ENCODE measurements at regions not wholly inside any gene's neighbourhood (a gene's known extent, or its start where the extent isn't known, plus 50 kb on each side); places are given as distances from the start of the nearest gene placed in this dataset.

DNA sequence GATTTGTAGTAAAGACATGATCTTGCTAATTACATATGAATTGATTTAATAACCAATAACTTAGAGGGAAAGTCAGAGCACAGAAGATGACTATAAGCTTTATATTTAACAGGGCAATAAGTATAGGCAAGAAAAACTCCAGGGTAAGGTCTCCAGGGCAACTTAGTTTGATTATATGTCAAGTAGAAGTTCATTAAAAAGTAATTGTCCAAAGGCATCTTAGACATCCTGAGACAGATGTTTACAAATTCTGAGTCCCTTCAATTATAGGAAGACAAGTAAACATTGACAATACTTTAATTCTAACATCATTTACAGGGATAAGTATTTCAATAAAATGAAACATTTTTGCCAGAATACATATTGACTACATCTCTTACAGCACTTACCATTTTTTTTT is 416.0 kb downstream of the RAP2B start:
- POLR2A ChIA-PET (ENCODE audit: partially characterized antibody), result no interaction called here

DNA sequence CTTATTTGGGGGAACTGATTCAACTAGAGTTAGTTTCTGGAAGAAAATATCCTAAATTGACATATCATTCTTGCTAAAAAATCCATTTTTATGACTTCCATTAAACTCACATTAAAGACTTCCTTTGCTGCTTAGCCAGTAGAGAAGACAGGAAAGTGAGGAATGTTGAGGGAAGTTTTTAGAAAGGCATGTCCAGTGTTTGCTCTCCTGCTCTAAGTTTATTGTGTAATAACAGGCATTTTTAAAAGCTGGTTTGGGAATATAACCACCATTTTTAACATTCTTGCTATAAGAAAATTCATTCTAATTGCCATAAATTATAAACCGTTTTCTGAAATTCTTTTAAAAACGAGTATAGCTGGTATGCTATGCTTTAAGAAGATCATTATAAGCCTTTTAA is 428.0 kb downstream of the RAP2B start:
- ChIA-PET CTCF (ENCODE audit: partially characterized antibody) (no interaction called here), POLR2A (ENCODE audit: partially characterized antibody) (interaction anchor here (1.2 kb wide), 1 partner anchor 426 kb away, joined by 4 read pairs; no protein-coding TSS in a partner anchor)

More for the DNA sequence above, 416.0 kb downstream of the RAP2B start:
- Histone ChIP-seq H3K27ac (ENCODE audit: low read depth, low read length) (no peak overlapping the region), H3K9me3 (ENCODE audit: control insufficient read depth in 1 of 2, low read length in 2 of 2) (no peaks in the 10 kb centered on the region), H3K4me1 (ENCODE audit: insufficient read depth, low read length) (no peaks in the 10 kb centered on the region), H3K4me3 (ENCODE audit: low read length in 2 of 2) (no peak overlapping the region), H3K27me3 (ENCODE audit: insufficient read depth, low read length) (no peaks in the 10 kb centered on the region), H3K36me3 (ENCODE audit: insufficient read depth, low read length) (no peaks in the 10 kb centered on the region)
- Mint-ChIP-seq H3K36me3 (no peaks in the 10 kb centered on the region), H3K27me3 (peaks cover 0 to 1% of the 10 kb centered on the region in 2 donors), H3K4me3 (no peak overlapping the region), H3K27ac (no peak overlapping the region), H3K9me3 (peaks cover 0 to under 1% (median 0%) of the 10 kb centered on the region in 8 donors), H3K4me1 (peaks cover 0 to 4% (median 2%) of the 10 kb centered on the region in 4 donors)
- intact Hi-C loops (cut with micrococcal nuclease), result no loop called here
- CTCF ChIA-PET (ENCODE audit: partially characterized antibody), result interaction anchor here (1.3 to 1.5 kb wide), 2 partner anchors 13 to 44 kb away, joined by 3 to 5 read pairs; no protein-coding TSS in a partner anchor
- DNase-seq, result no peak

DNA sequence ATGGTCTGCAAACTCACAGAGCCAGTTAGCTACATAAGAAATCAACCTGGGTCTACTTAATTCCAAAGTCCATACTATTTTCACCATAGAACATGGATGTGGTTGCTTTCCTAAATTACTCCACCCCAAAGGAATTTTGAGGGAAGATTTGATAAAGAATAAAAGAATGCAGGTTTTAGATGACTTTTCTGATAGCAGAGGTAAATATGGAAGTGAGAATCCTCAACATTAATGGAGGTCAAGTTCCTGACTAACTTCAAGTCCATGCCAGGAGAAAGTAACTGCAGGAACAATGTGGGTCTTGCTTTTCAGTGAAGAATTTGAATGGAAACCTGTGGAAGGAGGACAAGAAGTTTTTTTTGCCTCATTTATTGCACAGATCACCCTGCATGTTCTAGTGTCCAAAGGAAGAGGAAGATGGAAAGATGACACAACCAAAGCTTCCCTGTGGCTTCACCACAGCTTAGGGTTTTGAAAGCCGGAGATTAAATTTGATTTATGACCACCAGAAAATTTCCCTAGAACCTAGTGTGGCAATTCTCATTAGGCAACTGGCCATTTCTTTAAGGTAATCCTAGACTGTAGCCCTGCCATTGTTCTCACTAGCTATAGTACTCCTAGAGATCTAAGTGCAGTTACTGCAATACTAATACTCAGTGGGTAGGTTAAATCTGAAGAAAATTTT is 429.7 kb downstream of the RAP2B start:
- Mint-ChIP-seq H3K27ac (peak overlapping the region in 1 of 7 donors; percentile 5), H3K9me3 (peaks cover 0 to 4% (median 1%) of the 10 kb centered on the region in 8 donors)
- POLR2A ChIA-PET (ENCODE audit: partially characterized antibody), result interaction anchor here (0.8 kb wide), 1 partner anchor 426 kb away, joined by 3 read pairs; no protein-coding TSS in a partner anchor

More for the DNA sequence above, 428.0 kb downstream of the RAP2B start:
- no peak overlapping the region for H3K27ac ChIP-seq (ENCODE audit: low read depth, low read length)
- intact Hi-C loops (cut with micrococcal nuclease), result loop anchor here (10.0 kb wide), 1 partner anchor 75 kb away; no protein-coding TSS in a partner anchor
- no peaks in the 10 kb centered on the region for H3K4me1 ChIP-seq (ENCODE audit: insufficient read depth, low read length)
- no peak for DNase-seq
- H3K9me3 ChIP-seq (ENCODE audit: control insufficient read depth in 1 of 2, low read length in 2 of 2), result no peaks in the 10 kb centered on the region
- Mint-ChIP-seq H3K36me3 (no peaks in the 10 kb centered on the region), H3K27ac (no peak overlapping the region), H3K27me3 (no peaks in the 10 kb centered on the region), H3K9me3 (peaks cover 0 to 6% (median 2%) of the 10 kb centered on the region in 8 donors), H3K4me3 (no peak overlapping the region), H3K4me1 (peaks cover 0 to 3% (median under 1%) of the 10 kb centered on the region in 4 donors)
- no peak overlapping the region for H3K4me3 ChIP-seq (ENCODE audit: low read length in 2 of 2)
- H3K36me3 ChIP-seq (ENCODE audit: insufficient read depth, low read length), result no peaks in the 10 kb centered on the region
- H3K27me3 ChIP-seq (ENCODE audit: insufficient read depth, low read length), result no peaks in the 10 kb centered on the region

DNA sequence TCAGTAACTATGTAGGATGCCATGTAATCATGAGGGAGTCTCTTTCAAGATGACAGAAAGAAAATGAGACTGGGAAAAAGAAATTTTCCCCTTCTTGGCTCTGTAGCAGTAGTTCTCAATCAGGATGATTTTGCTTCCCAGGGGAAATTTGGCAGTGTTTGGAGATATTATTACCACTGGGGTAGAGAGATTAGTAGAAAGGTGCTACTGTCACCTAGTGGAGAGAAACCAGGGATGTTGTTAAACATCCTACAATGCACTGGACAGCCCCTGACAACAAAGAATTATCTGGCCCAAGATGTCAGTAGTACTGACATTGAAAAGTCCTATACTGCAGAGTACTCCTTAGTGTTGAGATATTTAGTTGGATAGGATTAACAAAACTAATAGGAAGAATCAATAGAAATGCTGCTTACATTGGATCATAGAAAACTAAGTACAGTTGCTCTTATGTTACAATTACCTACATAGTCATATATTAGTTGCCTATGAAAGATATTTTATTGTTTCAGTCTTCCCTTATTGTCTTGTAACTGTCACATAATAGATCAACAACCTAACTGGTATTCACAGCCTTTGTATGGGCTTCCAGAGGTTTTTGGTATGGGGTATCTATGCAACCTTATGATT is 433.3 kb downstream of the RAP2B start:
- ChIA-PET CTCF (ENCODE audit: partially characterized antibody) (interaction anchor here (0.6 to 2.0 kb wide), 13 partner anchors 33 to 566 kb away, joined by 3 to 9 read pairs (median 4); no protein-coding TSS in a partner anchor), POLR2A (ENCODE audit: partially characterized antibody) (interaction anchor here (0.9 to 2.0 kb wide), 3 partner anchors 29 to 552 kb away, joined by 3 to 7 read pairs (median 5); no protein-coding TSS in a partner anchor)
- peaks cover 0 to 6% (median 5%) of the 10 kb centered on the region in 4 donors for H3K4me1 Mint-ChIP-seq
- Histone ChIP-seq H3K4me3 (ENCODE audit: low read length in 2 of 2) (no peak overlapping the region), H3K27ac (ENCODE audit: low read depth, low read length) (no peak overlapping the region), H3K9me3 (ENCODE audit: control insufficient read depth in 1 of 2, low read length in 2 of 2) (no peaks in the 10 kb centered on the region), H3K27me3 (ENCODE audit: insufficient read depth, low read length) (no peaks in the 10 kb centered on the region), H3K4me1 (ENCODE audit: insufficient read depth, low read length) (no peaks in the 10 kb centered on the region), H3K36me3 (ENCODE audit: insufficient read depth, low read length) (no peaks in the 10 kb centered on the region)
- H3K9me3 Mint-ChIP-seq, result no peaks in the 10 kb centered on the region
- H3K27me3 Mint-ChIP-seq, result no peaks in the 10 kb centered on the region
- H3K27ac Mint-ChIP-seq, result peak overlapping the region in 1 of 7 donors; percentile 34
- H3K36me3 Mint-ChIP-seq, result no peaks in the 10 kb centered on the region
- intact Hi-C loops (cut with micrococcal nuclease), result loop anchor here (1.0 to 10.0 kb wide), 6 partner anchors 80 to 569 kb away; no protein-coding TSS in a partner anchor
- DNase-seq, result peak in 4 of 5 donors; percentile 13 to 24 (median 16)
- H3K4me3 Mint-ChIP-seq, result no peak overlapping the region

More for the DNA sequence above, 429.7 kb downstream of the RAP2B start:
- Mint-ChIP-seq H3K4me1 (peaks cover 0 to 6% (median 5%) of the 10 kb centered on the region in 4 donors), H3K4me3 (no peak overlapping the region), H3K36me3 (no peaks in the 10 kb centered on the region), H3K27me3 (no peaks in the 10 kb centered on the region)
- Histone ChIP-seq H3K9me3 (ENCODE audit: control insufficient read depth in 1 of 2, low read length in 2 of 2) (no peaks in the 10 kb centered on the region), H3K27me3 (ENCODE audit: insufficient read depth, low read length) (no peaks in the 10 kb centered on the region), H3K4me3 (ENCODE audit: low read length in 2 of 2) (no peak overlapping the region), H3K27ac (ENCODE audit: low read depth, low read length) (no peak overlapping the region), H3K36me3 (ENCODE audit: insufficient read depth, low read length) (no peaks in the 10 kb centered on the region), H3K4me1 (ENCODE audit: insufficient read depth, low read length) (no peaks in the 10 kb centered on the region)
- intact Hi-C loops (cut with micrococcal nuclease), result loop anchor here (10.0 kb wide), 1 partner anchor 77 kb away; no protein-coding TSS in a partner anchor
- no peak for DNase-seq
- CTCF ChIA-PET (ENCODE audit: partially characterized antibody), result interaction anchor here (0.9 kb wide), 1 partner anchor 548 kb away, joined by 3 read pairs; no protein-coding TSS in a partner anchor

DNA sequence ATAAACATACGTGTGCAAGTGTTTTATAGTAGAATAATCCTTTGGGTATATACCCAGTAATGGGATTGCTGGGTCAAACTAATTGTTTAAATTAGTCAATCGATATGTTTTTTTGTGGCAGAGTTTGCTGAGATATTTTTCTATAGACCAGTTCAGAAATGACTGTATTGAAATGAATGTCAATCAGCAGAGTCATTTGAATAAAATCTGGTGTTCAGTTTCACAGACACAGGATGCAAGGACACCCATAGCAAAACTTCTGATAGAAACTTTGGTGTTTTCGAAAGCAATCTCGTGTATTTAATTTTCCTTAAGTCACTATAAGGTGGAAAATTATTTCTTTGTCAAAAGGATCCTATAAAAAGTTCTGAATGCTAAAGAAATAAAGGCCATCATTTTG is 434.4 kb downstream of the RAP2B start:
- Mint-ChIP-seq H3K4me1 (peaks cover 6 to 9% (median 8%) of the 10 kb centered on the region in 4 donors), H3K27me3 (no peaks in the 10 kb centered on the region), H3K9me3 (no peaks in the 10 kb centered on the region), H3K36me3 (no peaks in the 10 kb centered on the region), H3K27ac (peak overlapping the region in 1 of 7 donors; percentile 3), H3K4me3 (no peak overlapping the region)
- Histone ChIP-seq H3K27ac (ENCODE audit: low read depth, low read length) (no peak overlapping the region), H3K4me1 (ENCODE audit: insufficient read depth, low read length) (peaks cover 5% of the 10 kb centered on the region), H3K36me3 (ENCODE audit: insufficient read depth, low read length) (no peaks in the 10 kb centered on the region), H3K27me3 (ENCODE audit: insufficient read depth, low read length) (no peaks in the 10 kb centered on the region), H3K9me3 (ENCODE audit: control insufficient read depth in 1 of 2, low read length in 2 of 2) (no peaks in the 10 kb centered on the region), H3K4me3 (ENCODE audit: low read length in 2 of 2) (no peak overlapping the region)
- ChIA-PET CTCF (ENCODE audit: partially characterized antibody) (interaction anchor here (0.9 to 1.4 kb wide), 3 partner anchors 10 to 306 kb away, joined by 3 to 4 read pairs (median 3); no protein-coding TSS in a partner anchor), POLR2A (ENCODE audit: partially characterized antibody) (interaction anchor here (2.0 kb wide), 1 partner anchor 28 kb away, joined by 7 read pairs; no protein-coding TSS in a partner anchor)
- intact Hi-C loops (cut with micrococcal nuclease), result loop anchor here (10.0 kb wide), 1 partner anchor 82 kb away; no protein-coding TSS in a partner anchor
- DNase-seq, result no peak

DNA sequence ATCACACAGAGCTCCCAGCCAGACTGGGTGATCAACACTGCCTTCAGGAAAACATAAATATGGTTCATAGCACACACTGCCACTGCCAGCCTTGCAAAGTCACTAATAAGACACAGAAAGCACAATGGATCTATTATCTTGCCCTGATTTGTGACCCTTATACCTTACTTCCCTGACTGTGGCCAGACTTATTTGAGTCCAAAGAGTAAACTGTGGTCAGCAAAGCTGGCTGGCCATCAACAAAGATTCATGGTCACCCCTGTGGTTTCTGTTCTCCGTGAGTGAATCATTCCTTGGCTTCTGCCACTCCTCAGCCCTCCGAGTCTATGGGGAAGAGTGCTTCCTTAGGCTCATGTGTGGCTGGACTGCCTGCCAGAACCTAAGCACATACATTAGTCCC is 437.7 kb downstream of the RAP2B start:
- no peak for DNase-seq
- H3K27me3 ChIP-seq (ENCODE audit: insufficient read depth, low read length), result no peaks in the 10 kb centered on the region
- H3K4me1 ChIP-seq (ENCODE audit: insufficient read depth, low read length), result peaks cover 10% of the 10 kb centered on the region
- H3K4me3 ChIP-seq (ENCODE audit: low read length in 2 of 2), result no peak overlapping the region
- H3K36me3 ChIP-seq (ENCODE audit: insufficient read depth, low read length), result no peaks in the 10 kb centered on the region
- Mint-ChIP-seq H3K36me3 (no peaks in the 10 kb centered on the region), H3K9me3 (no peaks in the 10 kb centered on the region), H3K4me1 (peaks cover 10 to 14% (median 11%) of the 10 kb centered on the region in 4 donors), H3K4me3 (no peak overlapping the region), H3K27me3 (no peaks in the 10 kb centered on the region), H3K27ac (no peak overlapping the region)
- no peaks in the 10 kb centered on the region for H3K9me3 ChIP-seq (ENCODE audit: control insufficient read depth in 1 of 2, low read length in 2 of 2)
- ChIA-PET CTCF (ENCODE audit: partially characterized antibody) (no interaction called here), POLR2A (ENCODE audit: partially characterized antibody) (no interaction called here)
- intact Hi-C loops (cut with micrococcal nuclease), result loop anchor here (10.0 kb wide), 1 partner anchor 85 kb away; no protein-coding TSS in a partner anchor
- no peak overlapping the region for H3K27ac ChIP-seq (ENCODE audit: low read depth, low read length)

DNA sequence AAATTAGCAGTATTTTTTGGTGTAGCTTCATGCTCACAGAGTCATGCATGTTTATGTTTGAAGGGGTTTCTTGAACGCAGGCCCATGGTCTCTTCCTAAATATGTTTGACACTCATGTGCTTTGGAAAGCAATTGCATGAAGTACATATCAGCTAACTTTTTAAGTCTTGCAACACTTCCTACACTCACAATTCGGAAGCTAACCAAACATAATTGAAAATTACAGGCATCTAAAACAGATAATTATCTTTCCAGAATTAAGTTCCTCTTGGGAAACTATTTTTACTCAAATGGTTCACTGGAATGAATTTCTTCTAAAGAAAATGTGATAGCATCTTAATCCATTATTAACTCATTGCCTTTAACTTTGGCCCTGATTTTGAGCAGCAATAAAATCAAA is 438.9 kb downstream of the RAP2B start:
- no peak overlapping the region for H3K4me3 ChIP-seq (ENCODE audit: low read length in 2 of 2)
- H3K9me3 ChIP-seq (ENCODE audit: control insufficient read depth in 1 of 2, low read length in 2 of 2), result no peaks in the 10 kb centered on the region
- H3K27ac Mint-ChIP-seq, result no peak overlapping the region
- ChIA-PET POLR2A (ENCODE audit: partially characterized antibody) (interaction anchor here (1.1 to 1.3 kb wide), 2 partner anchors 16 to 21 kb away, joined by 3 to 4 read pairs; no protein-coding TSS in a partner anchor), CTCF (ENCODE audit: partially characterized antibody) (no interaction called here)
- no peak overlapping the region for H3K4me3 Mint-ChIP-seq
- DNase-seq, result no peak
- H3K9me3 Mint-ChIP-seq, result no peaks in the 10 kb centered on the region
- H3K36me3 Mint-ChIP-seq, result no peaks in the 10 kb centered on the region
- intact Hi-C loops (cut with micrococcal nuclease), result no loop called here
- no peaks in the 10 kb centered on the region for H3K36me3 ChIP-seq (ENCODE audit: insufficient read depth, low read length)
- no peak overlapping the region for H3K27ac ChIP-seq (ENCODE audit: low read depth, low read length)
- peaks cover 10% of the 10 kb centered on the region for H3K4me1 ChIP-seq (ENCODE audit: insufficient read depth, low read length)
- H3K4me1 Mint-ChIP-seq, result peaks cover 7 to 10% (median 9%) of the 10 kb centered on the region in 4 donors
- no peaks in the 10 kb centered on the region for H3K27me3 Mint-ChIP-seq
- H3K27me3 ChIP-seq (ENCODE audit: insufficient read depth, low read length), result no peaks in the 10 kb centered on the region

Data from CD4-positive, alpha-beta memory T cell (primary cell).